DND-41 (cell line): ENCODE measurements at regions not wholly inside any gene's neighbourhood (a gene's known extent, or its start where the extent isn't known, plus 50 kb on each side); places are given as distances from the start of the nearest gene placed in this dataset.

ENCODE experiments used
- ATAC-seq: fragments of 200-7000 bp; cut with Tn5 transposase; 3 replicates; pipeline ENCODE4 v1.9.1; 2021; ENCODE audit warnings: low read depth; ENCODE audit not compliant: insufficient read depth
- DNase-seq: peaks from one replicate; pipeline ENCODE4 v3.0.0-alpha.2; 2020
- H2AFZ ChIP-seq: 2 replicates; pipeline ENCODE4 v1.6.0; 2012; ENCODE audit warnings: low read depth, low read length
- H3K27ac ChIP-seq: 2 replicates; pipeline ENCODE4 v1.5.1; 2012; ENCODE audit warnings: low read length, inconsistent platforms
- H3K27me3 ChIP-seq: fragments of 200-600 bp; sonication (generic); 2 replicates; pipeline ENCODE4 v1.6.0; 2012; ENCODE audit warnings: low read length, mild to moderate bottlenecking, inconsistent platforms; ENCODE audit not compliant: insufficient read depth, poor library complexity
- H3K36me3 ChIP-seq: 2 replicates; pipeline ENCODE4 v1.5.1; 2012; ENCODE audit warnings: low read length, inconsistent platforms; ENCODE audit not compliant: insufficient read depth
- H3K4me1 ChIP-seq: 2 replicates; pipeline ENCODE4 v1.5.1; 2012; ENCODE audit warnings: mild to moderate bottlenecking, low read length; ENCODE audit not compliant: insufficient read depth
- H3K4me2 ChIP-seq: 2 replicates; pipeline ENCODE4 v1.6.0; 2012; ENCODE audit warnings: mild to moderate bottlenecking, moderate library complexity, low read length, inconsistent platforms; ENCODE audit not compliant: insufficient read depth
- H3K4me3 ChIP-seq, 2 experiments: fragments of 200-600 bp in 1 of 2; shearing (Covaris generic) in 1 of 2; 2 replicates each; pipeline ENCODE4 v1.5.1; 2012 to 2016; ENCODE audit warnings: inconsistent platforms in 2 of 2, low read length in 2 of 2, mild to moderate bottlenecking in 2 of 2, low read depth in 1 of 2, moderate library complexity in 1 of 2
- H3K79me2 ChIP-seq: 2 replicates; pipeline ENCODE4 v1.6.0; 2012; ENCODE audit warnings: low read length, inconsistent platforms; ENCODE audit not compliant: insufficient read depth
- H3K9ac ChIP-seq: 2 replicates; pipeline ENCODE4 v1.6.0; 2012; ENCODE audit warnings: low read depth, mild to moderate bottlenecking, inconsistent platforms, low read length, moderate library complexity
- H3K9me3 ChIP-seq: 2 replicates; pipeline ENCODE4 v1.5.1; 2012; ENCODE audit warnings: low read length, moderate library complexity, mild to moderate bottlenecking, inconsistent platforms; ENCODE audit not compliant: insufficient read depth, severe bottlenecking
- H4K20me1 ChIP-seq: 2 replicates; pipeline ENCODE4 v1.6.0; 2012; ENCODE audit warnings: low read length; ENCODE audit not compliant: insufficient read depth
- EZH2 ChIP-seq: IDR thresholded peaks from 3 replicates; pipeline ENCODE4 v1.6.1; 2012; ENCODE audit warnings: borderline replicate concordance, low read depth, mild to moderate bottlenecking, moderate library complexity, low read length, inconsistent platforms; ENCODE audit not compliant: severe bottlenecking
- TF ChIP-seq, protein P1 (sequence below): IDR thresholded peaks from 2 replicates; pipeline ENCODE4 v1.5.1; 2012; ENCODE audit warnings: borderline replicate concordance, low read length, moderate library complexity, mild to moderate bottlenecking; ENCODE audit not compliant: poor library complexity, severe bottlenecking; ENCODE audit errors: extremely low read depth

DNA sequence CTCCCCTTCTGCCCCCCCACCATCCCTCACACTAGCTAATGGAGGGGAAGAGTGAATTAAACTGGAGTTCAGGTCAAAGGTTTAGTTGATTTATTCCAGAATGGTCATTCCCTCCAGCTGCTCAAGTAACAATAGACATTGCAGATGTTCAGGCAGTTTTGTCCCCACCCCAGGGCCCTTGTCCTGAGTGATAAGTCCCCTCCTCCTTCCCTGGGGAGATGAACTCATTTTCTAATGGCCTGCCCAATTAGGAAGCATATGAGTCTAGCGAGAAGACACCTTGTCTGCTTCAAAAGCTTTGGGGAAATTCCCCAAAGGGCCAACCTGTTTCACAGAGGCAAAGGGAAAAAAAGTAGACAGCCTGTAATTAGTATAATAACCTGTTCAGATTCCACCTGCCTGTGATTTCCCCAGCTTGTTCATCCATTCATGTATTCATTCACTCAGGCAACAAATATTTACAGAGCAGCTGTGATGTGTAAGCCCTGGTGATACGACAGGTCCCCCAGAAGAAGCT is 165.3 kb downstream of the SHQ1 start:
- no peaks in the 10 kb centered on the region for H4K20me1 ChIP-seq
- no peaks in the 10 kb centered on the region for H3K27me3 ChIP-seq
- no peak overlapping the region for H3K4me2 ChIP-seq
- H3K36me3 ChIP-seq: no peaks in the 10 kb centered on the region
- TF ChIP-seq EZH2: no peak
- TF ChIP-seq, protein P1, sequence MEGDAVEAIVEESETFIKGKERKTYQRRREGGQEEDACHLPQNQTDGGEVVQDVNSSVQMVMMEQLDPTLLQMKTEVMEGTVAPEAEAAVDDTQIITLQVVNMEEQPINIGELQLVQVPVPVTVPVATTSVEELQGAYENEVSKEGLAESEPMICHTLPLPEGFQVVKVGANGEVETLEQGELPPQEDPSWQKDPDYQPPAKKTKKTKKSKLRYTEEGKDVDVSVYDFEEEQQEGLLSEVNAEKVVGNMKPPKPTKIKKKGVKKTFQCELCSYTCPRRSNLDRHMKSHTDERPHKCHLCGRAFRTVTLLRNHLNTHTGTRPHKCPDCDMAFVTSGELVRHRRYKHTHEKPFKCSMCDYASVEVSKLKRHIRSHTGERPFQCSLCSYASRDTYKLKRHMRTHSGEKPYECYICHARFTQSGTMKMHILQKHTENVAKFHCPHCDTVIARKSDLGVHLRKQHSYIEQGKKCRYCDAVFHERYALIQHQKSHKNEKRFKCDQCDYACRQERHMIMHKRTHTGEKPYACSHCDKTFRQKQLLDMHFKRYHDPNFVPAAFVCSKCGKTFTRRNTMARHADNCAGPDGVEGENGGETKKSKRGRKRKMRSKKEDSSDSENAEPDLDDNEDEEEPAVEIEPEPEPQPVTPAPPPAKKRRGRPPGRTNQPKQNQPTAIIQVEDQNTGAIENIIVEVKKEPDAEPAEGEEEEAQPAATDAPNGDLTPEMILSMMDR: no peak
- H3K9me3 ChIP-seq: no peaks in the 10 kb centered on the region
- H3K4me1 ChIP-seq: no peaks in the 10 kb centered on the region
- no peak overlapping the region for H3K9ac ChIP-seq
- H3K27ac ChIP-seq: no peak overlapping the region
- no peak for ATAC-seq
- no peaks in the 10 kb centered on the region for H3K79me2 ChIP-seq
- no peak overlapping the region for H2AFZ ChIP-seq
- DNase-seq: no peak
- H3K4me3 ChIP-seq: no peak overlapping the region

GRCh38 chr3:72681598-72681997 is 166.6 kb downstream of the SHQ1 start:
- ATAC-seq (no peak), DNase-seq (no peak)
- no peaks in the 10 kb centered on the region for H3K79me2 ChIP-seq
- H3K27ac ChIP-seq: no peak overlapping the region
- H2AFZ ChIP-seq: no peak overlapping the region
- H3K4me2 ChIP-seq: no peak overlapping the region
- no peaks in the 10 kb centered on the region for H3K27me3 ChIP-seq
- H3K9ac ChIP-seq: no peak overlapping the region
- no peaks in the 10 kb centered on the region for H3K4me1 ChIP-seq
- no peak overlapping the region for H3K4me3 ChIP-seq
- H3K36me3 ChIP-seq: no peaks in the 10 kb centered on the region
- TF ChIP-seq EZH2: no peak
- no peaks in the 10 kb centered on the region for H4K20me1 ChIP-seq
- no peaks in the 10 kb centered on the region for H3K9me3 ChIP-seq

DNA sequence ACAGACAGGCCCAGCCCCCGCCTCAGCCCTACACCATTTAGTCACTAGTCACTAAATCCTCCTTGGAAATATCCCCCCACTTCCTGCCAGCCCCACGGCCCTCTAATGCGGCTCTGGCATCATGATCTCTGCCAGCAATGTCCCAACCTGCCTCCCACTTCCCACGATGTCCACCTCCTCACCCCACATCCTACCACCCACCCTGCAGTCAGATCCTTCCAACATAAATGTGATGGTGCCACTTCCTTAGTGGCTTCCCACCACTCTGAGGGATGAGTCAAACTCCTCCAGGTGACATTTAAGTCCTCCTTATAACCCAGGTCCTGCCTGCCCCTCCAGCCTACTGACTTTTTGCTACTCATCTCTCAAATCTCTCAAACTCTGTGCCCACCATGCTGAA is 167.5 kb downstream of the SHQ1 start:
- H3K36me3 ChIP-seq: no peaks in the 10 kb centered on the region
- no peak overlapping the region for H3K4me3 ChIP-seq
- H3K9me3 ChIP-seq: no peaks in the 10 kb centered on the region
- H3K27ac ChIP-seq: no peak overlapping the region
- no peaks in the 10 kb centered on the region for H3K4me1 ChIP-seq
- no peak overlapping the region for H2AFZ ChIP-seq
- no peaks in the 10 kb centered on the region for H3K79me2 ChIP-seq
- no peak for TF ChIP-seq EZH2
- TF ChIP-seq, protein P1: no peak
- ATAC-seq: no peak
- DNase-seq: no peak
- H3K27me3 ChIP-seq: no peaks in the 10 kb centered on the region
- H3K9ac ChIP-seq: no peak overlapping the region
- H4K20me1 ChIP-seq: no peaks in the 10 kb centered on the region
- no peak overlapping the region for H3K4me2 ChIP-seq

GRCh38 chr3:72679540-72680198 is 168.6 kb downstream of the SHQ1 start:
- DNase-seq (no peak), ATAC-seq (no peak)
- Histone ChIP-seq H3K9me3 (no peaks in the 10 kb centered on the region), H4K20me1 (no peaks in the 10 kb centered on the region), H3K27ac (no peak overlapping the region), H3K9ac (no peak overlapping the region), H3K79me2 (no peaks in the 10 kb centered on the region), H3K27me3 (no peaks in the 10 kb centered on the region), H3K4me3 (no peak overlapping the region), H3K36me3 (no peaks in the 10 kb centered on the region), H3K4me1 (no peaks in the 10 kb centered on the region), H3K4me2 (no peak overlapping the region), H2AFZ (no peak overlapping the region)
- TF ChIP-seq EZH2: no peak
- TF ChIP-seq, protein P1: no peak
